Muscle layer of duodenum (tissue), 2 donors: ENCODE measurements at regions not wholly inside any gene's neighbourhood (a gene's known extent, or its start where the extent isn't known, plus 50 kb on each side); places are given as distances from the start of the nearest gene placed in this dataset.
"Not testable (repeated sequence)": the region's sequence is repeated elsewhere in the genome, so short reads cannot be mapped to it uniquely, and the experiment has no call there.

Source experiments
- H3K27ac ChIP-seq: one replicate; pipeline ENCODE4 v1.7.0; 2013; ENCODE audit warnings: mild to moderate bottlenecking, low read length
- H3K27me3 ChIP-seq: one replicate; pipeline ENCODE4 v1.7.0; 2013; ENCODE audit warnings: low read depth, mild to moderate bottlenecking, control low read depth, low read length
- H3K36me3 ChIP-seq, 2 donors: one replicate each; pipeline ENCODE4 v1.7.0; 2013; ENCODE audit warnings: low read length in 2 of 2, control low read depth in 1 of 2, mild to moderate bottlenecking in 1 of 2; ENCODE audit not compliant: insufficient read depth in 2 of 2, control insufficient read depth in 1 of 2
- H3K4me1 ChIP-seq, 2 donors: one replicate each; pipeline ENCODE4 v1.7.0; 2013; ENCODE audit warnings: low read length in 2 of 2, mild to moderate bottlenecking in 2 of 2, control low read depth in 1 of 2, moderate library complexity in 1 of 2; ENCODE audit not compliant: insufficient read depth in 2 of 2, control insufficient read depth in 1 of 2
- H3K4me3 ChIP-seq, 2 donors: one replicate each; pipeline ENCODE4 v1.7.0; 2013; ENCODE audit warnings: low read length in 2 of 2, low read depth in 1 of 2, mild to moderate bottlenecking in 1 of 2
- H3K9me3 ChIP-seq, 2 donors: one replicate each; pipeline ENCODE4 v1.7.0; 2013; ENCODE audit warnings: low read length in 2 of 2, control low read depth in 1 of 2, mild to moderate bottlenecking in 1 of 2; ENCODE audit not compliant: control insufficient read depth in 1 of 2
- donor health status: healthy.

DNA sequence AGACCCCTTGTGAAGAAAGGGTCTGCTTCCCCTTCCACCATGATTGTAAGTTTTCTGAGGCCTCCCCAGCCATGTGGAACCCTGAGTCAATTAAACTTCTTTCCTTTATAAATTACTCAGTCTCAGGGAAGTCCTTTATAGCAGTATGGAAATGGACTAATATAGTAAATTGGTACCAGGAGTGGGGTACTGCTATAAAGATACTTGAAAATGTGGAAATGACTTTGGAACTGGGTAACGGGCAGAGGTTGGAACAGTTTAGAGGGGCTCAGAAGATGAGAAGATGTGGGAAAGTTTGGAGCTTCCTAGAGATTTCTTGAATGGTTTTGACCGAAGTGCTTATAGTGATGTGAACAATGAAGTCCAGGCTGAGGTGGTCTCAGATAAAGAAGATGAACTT, 353.5 kb downstream of the ZNF326 start:
- peaks cover 0 to 10% of the 10 kb centered on the region in 2 donors for H3K9me3 ChIP-seq
- not testable (repeated sequence) for H3K36me3 ChIP-seq, H3K27ac ChIP-seq, H3K4me1 ChIP-seq, H3K4me3 ChIP-seq, H3K27me3 ChIP-seq

DNA sequence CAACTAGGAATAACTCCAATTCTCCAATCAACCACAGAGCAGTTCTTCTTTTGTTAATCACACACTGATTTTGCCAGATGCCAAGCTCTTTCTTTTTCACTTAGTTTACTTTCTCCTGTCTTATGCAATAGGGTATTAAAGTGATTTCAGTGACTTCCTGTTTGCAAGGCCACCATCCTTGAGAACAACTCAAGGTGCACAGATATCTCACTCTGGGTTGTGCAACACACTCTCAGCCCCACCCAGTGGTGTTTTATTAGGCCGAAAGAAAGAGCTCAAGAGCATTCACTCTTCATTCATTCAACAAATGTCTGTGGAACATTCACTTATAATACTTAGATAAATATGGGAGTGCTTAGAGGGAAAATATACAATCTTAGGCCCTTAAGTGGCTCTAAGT, 352.5 kb downstream of the ZNF326 start:
- no peaks in the 10 kb centered on the region for H3K36me3 ChIP-seq
- H3K27ac ChIP-seq, result no peak overlapping the region
- H3K4me1 ChIP-seq, result no peaks in the 10 kb centered on the region
- H3K4me3 ChIP-seq, result no peak overlapping the region
- H3K27me3 ChIP-seq, result no peaks in the 10 kb centered on the region
- peaks cover 0 to 10% of the 10 kb centered on the region in 2 donors for H3K9me3 ChIP-seq

DNA sequence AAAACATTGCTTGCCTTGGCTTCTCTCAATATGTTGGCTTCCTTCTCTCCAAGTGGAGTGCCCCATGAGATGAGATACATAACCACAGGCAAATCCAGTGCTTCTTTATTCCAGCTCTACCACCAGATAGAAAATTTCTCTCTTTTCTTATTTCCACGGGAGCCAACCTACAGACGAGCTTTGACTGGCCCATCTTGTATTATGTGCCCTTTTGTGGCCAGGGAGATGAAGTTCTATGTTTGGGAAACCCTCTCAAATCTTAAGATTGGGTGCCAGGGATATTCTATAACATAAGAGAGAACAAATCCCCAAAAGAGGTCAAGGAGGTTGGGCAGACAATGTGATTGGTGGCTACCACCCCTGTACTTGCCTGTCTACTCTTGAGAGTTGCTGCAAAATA, 351.8 kb downstream of the ZNF326 start:
- H3K4me1 ChIP-seq, result no peaks in the 10 kb centered on the region
- H3K9me3 ChIP-seq, result peaks cover 0 to 10% of the 10 kb centered on the region in 2 donors
- H3K27ac ChIP-seq, result no peak overlapping the region
- no peaks in the 10 kb centered on the region for H3K36me3 ChIP-seq
- no peaks in the 10 kb centered on the region for H3K27me3 ChIP-seq
- H3K4me3 ChIP-seq, result no peak overlapping the region

DNA sequence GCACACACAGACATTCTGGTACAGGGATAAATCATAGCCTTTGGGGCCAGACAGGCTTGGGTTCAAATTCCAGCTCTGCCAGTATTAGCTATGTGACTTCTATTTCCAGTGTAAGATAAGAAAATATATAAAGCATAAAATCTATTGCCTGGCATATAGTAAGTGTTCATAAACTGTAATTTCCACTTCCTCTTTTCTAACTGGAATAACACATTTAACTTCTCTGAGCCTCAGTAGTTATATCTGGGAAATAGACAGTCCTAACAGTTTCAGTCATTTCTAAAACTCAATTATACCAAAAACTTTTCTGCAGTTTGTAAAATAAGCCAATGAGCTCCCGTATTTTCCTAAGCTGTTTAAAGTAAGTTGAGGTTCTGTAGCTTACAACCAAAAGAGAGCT, 351.4 kb downstream of the ZNF326 start:
- H3K9me3 ChIP-seq, result peaks cover 0 to 10% of the 10 kb centered on the region in 2 donors
- no peak overlapping the region for H3K27ac ChIP-seq
- H3K4me1 ChIP-seq, result no peaks in the 10 kb centered on the region
- no peaks in the 10 kb centered on the region for H3K36me3 ChIP-seq
- H3K27me3 ChIP-seq, result no peaks in the 10 kb centered on the region
- H3K4me3 ChIP-seq, result no peak overlapping the region

DNA sequence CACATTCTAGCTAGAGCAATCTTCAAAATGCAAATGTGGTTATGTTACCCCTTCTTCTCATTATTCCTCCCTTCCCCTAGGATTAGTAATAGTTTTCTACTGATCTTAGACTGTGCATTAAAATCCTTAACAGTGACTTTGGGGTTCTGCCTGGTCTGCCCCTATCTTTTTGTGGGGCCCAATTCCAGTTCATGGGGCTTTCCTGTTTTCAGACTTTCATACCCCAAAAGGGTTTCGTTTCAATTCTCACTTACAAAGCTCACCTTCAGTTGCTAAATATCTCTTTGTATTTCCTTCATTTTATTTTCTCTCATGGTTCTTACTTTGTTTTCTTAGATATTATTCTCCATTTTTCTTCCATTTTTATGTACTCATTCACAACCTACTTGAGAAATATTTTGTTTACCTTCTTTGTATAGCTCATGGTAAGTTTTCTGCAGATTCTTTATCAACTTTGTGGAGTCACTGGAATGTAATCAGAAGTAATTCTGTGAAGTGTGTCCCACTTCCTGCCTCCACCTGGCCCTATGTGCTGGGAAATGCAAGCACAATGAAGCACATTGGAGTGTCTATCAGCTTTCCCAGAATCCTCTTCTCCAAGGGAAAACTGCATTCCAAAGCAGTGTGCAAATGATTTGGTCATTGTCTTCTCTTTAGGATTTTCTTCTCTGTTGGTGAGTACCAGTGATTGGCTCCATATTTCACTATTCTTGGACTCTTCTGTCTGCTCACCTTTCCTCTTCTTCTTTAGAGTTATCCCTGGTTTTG, 350.2 kb downstream of the ZNF326 start:
- Histone ChIP-seq H3K36me3 (no peaks in the 10 kb centered on the region), H3K4me3 (no peak overlapping the region), H3K27me3 (no peaks in the 10 kb centered on the region), H3K9me3 (peaks cover 0 to 10% of the 10 kb centered on the region in 2 donors), H3K27ac (no peak overlapping the region), H3K4me1 (no peaks in the 10 kb centered on the region)

DNA sequence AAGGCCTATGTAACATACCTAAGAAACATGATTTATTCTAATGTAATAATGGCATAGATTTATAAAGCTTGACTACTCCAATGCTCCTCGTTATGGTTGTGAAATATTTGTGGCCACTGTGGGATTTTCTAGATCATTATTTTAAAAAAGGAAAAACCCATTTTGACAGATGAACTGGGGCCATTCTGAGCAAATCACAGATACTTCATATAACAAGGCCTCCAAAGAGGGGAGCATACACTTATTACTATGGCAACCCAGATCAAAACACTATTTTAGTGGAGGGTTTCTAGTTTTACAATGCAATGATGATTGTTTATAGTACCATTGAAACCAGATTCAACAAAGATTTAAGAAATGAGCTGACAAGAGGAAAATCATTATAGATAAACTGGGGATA, 346.6 kb downstream of the ZNF326 start:
- H3K27ac ChIP-seq, result no peak overlapping the region
- no peaks in the 10 kb centered on the region for H3K36me3 ChIP-seq
- no peaks in the 10 kb centered on the region for H3K4me1 ChIP-seq
- H3K4me3 ChIP-seq, result no peak overlapping the region
- no peaks in the 10 kb centered on the region for H3K27me3 ChIP-seq
- H3K9me3 ChIP-seq, result no peaks in the 10 kb centered on the region

DNA sequence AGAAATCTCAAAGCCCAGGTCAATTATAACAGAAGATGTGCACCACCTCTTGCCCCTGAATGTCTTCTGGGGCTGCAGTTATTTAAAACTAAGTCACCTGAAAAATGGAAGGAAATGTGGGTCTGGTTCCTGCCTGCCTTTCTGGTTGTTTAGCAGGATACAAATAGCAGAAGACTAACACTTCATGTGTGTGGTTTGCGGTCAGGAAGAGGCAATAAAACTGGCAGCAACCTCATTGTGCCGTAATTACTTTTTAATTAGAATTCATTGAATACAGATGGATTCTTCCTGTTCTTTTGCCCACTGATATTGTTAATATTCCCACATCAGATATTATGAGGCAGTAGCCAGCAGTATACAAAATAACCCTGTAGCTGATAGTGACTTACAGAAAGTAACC, 345.7 kb downstream of the ZNF326 start:
- H3K4me1 ChIP-seq, result no peaks in the 10 kb centered on the region
- H3K36me3 ChIP-seq, result no peaks in the 10 kb centered on the region
- no peak overlapping the region for H3K27ac ChIP-seq
- H3K4me3 ChIP-seq, result no peak overlapping the region
- no peaks in the 10 kb centered on the region for H3K27me3 ChIP-seq
- no peaks in the 10 kb centered on the region for H3K9me3 ChIP-seq

DNA sequence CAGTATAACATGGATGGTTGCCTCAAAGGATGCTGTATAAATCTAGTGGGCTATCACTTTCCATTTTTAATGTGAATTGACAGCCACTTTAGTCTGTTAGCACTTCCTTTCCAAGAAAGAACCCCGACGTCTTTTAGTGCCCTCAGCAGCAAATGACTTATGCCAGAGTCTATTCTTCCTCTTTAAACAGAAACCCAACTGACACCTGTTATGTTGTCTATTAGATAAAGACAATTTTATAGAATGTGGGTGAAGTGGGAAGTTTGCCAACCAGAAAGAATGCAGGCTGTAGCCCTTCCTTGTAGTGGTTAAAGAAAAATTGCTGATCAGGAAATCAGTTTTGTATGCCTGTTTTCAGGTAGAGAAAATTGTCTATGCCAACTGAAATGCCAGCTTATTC, 344.9 kb downstream of the ZNF326 start:
- Histone ChIP-seq H3K27me3 (no peaks in the 10 kb centered on the region), H3K36me3 (no peaks in the 10 kb centered on the region), H3K4me3 (no peak overlapping the region), H3K27ac (no peak overlapping the region), H3K4me1 (no peaks in the 10 kb centered on the region), H3K9me3 (no peaks in the 10 kb centered on the region)

DNA sequence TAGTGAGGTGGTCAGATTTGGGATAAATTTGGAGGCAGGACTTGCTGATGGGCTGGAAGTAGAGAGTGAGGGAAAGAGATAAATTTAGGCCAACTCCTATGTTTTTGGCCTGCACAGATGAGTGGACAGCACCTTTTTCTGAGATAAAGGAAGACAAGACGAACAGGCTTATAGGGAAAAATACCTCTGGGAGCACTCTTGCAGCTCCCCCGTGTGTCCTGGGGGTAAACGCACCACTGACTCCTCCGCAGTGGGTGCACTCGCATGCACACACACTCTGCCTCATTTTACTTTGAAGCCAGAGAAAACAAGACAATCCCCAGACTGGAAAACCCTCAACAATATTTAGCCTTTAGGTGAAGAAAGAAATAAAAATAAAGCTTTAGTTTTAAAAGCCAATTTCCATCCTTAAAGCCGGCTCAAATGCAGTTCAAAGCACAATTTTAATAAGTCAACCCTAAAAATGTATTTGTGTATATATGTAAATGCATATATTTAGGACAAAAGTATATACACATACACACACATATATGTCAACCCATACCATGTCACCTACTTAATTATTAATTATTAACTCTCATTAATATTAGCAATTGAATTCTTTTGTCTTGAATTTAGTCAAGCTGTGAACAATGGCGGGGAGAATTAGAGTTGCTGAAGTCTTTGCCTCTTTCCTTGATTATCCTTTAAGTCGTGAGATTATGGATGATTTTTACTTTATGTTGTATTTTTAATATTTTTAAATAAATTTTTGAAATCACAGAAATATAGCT, 341.8 kb downstream of the ZNF326 start:
- Histone ChIP-seq H3K9me3 (no peaks in the 10 kb centered on the region), H3K27me3 (no peaks in the 10 kb centered on the region), H3K4me3 (no peak overlapping the region), H3K36me3 (no peaks in the 10 kb centered on the region), H3K27ac (no peak overlapping the region), H3K4me1 (no peaks in the 10 kb centered on the region)

DNA sequence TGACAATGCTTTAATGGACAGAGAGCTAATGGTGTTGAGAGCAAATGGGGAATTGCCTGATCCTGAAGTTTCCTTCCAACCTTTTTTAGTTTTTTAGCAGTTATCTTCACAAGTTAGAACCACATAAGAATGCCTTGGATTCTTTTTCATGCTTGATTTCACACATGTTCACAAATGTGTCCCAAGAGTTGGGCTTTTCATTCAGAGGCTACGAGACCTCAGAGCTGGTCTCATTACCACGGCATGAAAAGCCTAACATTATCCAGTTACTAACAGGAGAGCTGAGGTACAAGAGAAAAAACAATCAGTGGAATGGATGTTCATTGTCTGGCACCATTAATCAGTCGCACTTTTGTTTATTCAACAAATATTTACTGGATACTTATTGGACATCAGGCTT, 340.6 kb downstream of the ZNF326 start:
- Histone ChIP-seq H3K27ac (no peak overlapping the region), H3K4me1 (no peaks in the 10 kb centered on the region), H3K27me3 (no peaks in the 10 kb centered on the region), H3K36me3 (no peaks in the 10 kb centered on the region), H3K9me3 (no peaks in the 10 kb centered on the region), H3K4me3 (no peak overlapping the region)

DNA sequence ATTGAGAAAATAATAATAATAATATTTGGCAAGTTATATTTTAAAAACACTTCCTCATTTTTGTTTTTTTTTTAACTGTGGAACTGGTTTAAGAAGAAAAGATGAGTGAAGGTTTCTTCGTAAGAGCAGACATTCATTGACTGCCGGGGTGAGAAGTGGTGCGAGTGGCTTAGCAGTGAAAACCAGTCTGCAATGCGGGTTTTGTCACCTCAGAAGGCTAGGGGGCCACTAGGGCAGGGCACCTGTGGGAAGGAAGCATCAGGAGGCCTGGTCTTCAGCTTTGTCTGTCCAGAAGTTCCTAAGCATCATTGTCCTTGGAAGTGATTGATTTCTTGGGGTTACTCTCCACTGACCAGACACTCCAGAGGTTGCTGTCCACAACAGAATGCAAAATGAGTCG, 339.2 kb downstream of the ZNF326 start:
- Histone ChIP-seq H3K27ac (no peak overlapping the region), H3K27me3 (no peaks in the 10 kb centered on the region), H3K4me1 (no peaks in the 10 kb centered on the region), H3K36me3 (no peaks in the 10 kb centered on the region), H3K4me3 (no peak overlapping the region), H3K9me3 (no peaks in the 10 kb centered on the region)
